GM12892 (cell line): ENCODE measurements at regions not wholly inside any gene's neighbourhood (a gene's known extent, or its start where the extent isn't known, plus 50 kb on each side); places are given as distances from the start of the nearest gene placed in this dataset.

Experiments
- DNase-seq: peaks from one replicate; pipeline ENCODE4 v3.0.0; 2011; ENCODE audit not compliant: insufficient read length
- FAIRE-seq: peaks from 2 replicates; lab custom pipeline; 2011; peaks lifted over from hg19 to GRCh38; lab: Jason Lieb, UNC
- POLR2A ChIP-seq: IDR thresholded peaks from 2 replicates; pipeline ENCODE4 v1.6.1; 2011; ENCODE audit warnings: low read depth, low read length, control low read depth
- POLR2AphosphoS5 ChIP-seq: IDR thresholded peaks from 2 replicates; pipeline ENCODE4 v1.6.1; 2011; ENCODE audit warnings: low read depth, low read length, control low read depth
- TAF1 ChIP-seq: IDR thresholded peaks from 2 replicates; pipeline ENCODE4 v1.6.1; 2011; ENCODE audit warnings: low read depth, mild to moderate bottlenecking, control low read depth, low read length, borderline replicate concordance

DNA sequence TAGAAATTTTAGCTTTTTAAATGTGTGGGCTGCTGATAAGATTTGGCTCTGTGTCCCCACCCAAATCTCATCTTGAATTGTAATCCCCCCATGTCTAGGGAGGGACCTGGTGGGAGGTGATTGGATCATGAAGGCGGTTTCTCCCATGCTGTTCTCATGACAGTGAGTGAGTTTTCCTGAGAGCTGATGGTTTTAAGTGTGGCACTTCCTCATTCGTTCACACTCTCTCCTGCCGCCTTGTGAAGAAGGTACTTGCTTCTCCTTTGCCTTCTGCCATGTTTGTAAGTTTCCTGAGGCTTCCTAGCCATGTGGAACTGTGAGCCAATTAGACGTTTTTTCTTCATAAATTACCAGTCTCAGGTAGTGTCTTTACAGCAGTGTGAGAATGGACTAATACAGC is 127.8 kb upstream of the MVB12B start:
- no peak for FAIRE-seq
- TF ChIP-seq POLR2A, result no peak
- no peak for TF ChIP-seq TAF1
- TF ChIP-seq POLR2AphosphoS5, result no peak
- no peak for DNase-seq

DNA sequence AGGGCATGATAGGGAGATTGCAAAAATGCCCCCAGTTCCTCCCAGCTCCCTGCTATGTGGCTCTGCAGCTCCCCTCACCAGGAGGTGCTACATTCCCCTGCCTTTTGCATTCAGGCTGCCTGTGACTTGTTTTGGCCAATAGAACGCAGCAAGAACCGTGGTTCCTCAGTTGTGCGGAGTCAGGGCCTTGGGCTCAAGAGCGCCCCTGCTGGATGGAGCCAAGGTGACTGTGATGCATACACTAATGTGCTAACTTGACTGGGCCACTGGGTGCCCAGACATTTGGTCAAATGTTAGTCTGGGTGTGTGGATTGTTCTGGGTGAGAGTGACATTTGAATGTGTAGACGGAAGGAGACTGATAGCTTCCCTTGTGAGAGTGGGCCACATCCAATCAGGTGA is 123.3 kb upstream of the MVB12B start:
- TF ChIP-seq POLR2A (no peak), POLR2AphosphoS5 (no peak), TAF1 (no peak)
- FAIRE-seq (no peak), DNase-seq (no peak)

DNA sequence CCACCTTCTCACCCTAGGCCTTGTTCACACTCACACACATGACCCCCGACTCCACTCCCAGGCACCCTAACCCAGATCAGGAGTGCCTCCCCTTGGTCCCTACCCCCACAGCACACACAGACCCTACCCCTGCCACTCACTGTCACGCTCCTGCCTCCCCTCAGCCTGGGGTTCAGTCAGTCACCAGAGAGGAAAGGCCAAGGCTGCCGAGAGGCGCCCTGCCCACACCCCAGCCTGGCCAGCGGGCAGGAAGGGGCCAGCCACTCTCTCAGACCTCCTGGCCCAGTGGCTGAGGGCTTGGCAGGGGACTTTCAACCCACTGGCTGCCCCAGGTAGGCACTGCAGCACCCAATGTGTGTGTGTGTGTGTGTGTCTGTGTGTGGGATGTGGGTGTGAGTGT is 122.4 kb upstream of the MVB12B start:
- TF ChIP-seq POLR2A, result no peak
- TF ChIP-seq POLR2AphosphoS5, result no peak
- TF ChIP-seq TAF1, result no peak
- no peak for FAIRE-seq

DNA sequence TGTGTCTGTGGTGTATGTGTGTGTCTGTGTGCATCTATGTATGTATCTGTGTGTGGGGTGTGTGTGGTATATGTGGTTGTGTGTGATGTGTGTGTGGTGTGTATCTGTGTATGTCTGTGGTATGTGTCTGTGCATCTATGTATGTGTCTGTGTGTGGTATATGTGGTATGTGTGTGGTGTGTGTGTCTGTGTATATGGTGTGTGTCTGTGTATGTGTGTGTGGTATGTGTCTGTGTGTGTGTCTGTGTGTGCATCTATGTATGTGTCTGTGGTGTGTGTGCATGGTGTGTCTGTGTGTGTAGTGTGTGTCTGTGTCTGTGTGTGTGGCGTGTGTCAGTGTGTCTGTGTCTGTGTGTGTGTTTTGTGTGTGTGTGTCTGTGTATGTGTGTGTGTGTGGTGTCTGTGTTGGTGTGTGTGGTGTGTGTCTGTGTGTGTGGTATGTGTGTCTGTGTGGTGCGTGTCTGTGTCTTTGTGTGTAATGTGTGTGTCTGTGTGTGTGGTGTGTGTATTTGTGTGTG is 121.9 kb upstream of the MVB12B start:
- peak; percentile 87 for FAIRE-seq
- no peak for DNase-seq

More for the DNA sequence above, 122.4 kb upstream of the MVB12B start:
- DNase-seq, result no peak

DNA sequence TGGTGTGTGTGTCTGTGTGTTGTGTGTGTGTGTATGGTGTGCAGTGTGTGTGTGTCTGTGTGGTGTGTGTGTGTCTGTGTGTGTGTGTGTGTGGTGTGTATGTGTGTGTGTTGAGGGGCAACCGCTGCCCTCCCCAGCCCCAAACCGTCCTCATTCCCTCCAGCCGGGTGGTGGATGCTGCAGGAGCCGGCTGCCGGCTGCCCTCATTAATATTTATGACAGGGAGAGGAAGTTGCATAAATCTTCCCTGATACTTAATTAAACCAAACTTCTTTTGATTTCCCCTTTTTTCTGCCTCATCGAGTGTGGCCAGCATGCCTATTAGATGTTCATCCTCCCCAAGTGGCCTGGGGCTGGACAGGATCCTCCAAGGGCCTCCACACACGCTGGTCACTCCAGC is 121.4 kb upstream of the MVB12B start:
- no peak for TF ChIP-seq POLR2A
- TF ChIP-seq TAF1, result no peak
- no peak for TF ChIP-seq POLR2AphosphoS5
- DNase-seq, result no peak
- peak; percentile 56 for FAIRE-seq

More for the DNA sequence above, 121.9 kb upstream of the MVB12B start:
- TF ChIP-seq TAF1 (no peak), POLR2AphosphoS5 (no peak), POLR2A (no peak)

DNA sequence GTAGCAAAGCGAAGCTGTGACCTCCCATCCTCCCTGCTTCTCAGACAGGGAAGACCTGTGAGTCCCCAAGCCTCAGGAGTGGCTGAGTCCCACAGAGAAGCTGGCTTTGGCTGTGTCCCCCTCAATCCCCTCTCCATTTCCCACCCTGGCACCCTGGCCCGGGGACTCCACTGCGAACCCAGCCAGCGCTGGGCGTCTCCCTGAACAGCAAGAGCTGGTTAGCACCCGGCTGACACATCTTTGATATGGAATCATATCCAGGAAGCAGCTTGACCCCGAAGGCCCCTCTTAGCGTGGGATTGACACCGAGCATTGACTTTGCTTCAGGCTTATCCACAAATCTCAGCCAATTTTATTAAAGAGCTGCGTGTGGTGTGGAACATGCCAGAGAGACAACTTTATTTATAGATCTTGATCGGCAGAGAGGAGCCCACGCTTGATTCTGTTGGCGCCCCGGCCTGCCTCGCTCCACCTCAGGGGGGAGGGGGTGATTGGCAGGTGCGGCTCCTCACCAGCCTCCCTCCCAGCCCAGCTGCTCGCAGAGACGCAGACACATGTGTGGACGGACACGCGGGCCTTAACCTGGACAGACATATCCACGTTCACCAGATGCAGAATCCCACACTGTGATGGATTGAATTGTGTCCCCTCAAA is 120.7 kb upstream of the MVB12B start:
- DNase-seq (no peak), FAIRE-seq (no peak)
- TF ChIP-seq POLR2AphosphoS5, result no peak

DNA sequence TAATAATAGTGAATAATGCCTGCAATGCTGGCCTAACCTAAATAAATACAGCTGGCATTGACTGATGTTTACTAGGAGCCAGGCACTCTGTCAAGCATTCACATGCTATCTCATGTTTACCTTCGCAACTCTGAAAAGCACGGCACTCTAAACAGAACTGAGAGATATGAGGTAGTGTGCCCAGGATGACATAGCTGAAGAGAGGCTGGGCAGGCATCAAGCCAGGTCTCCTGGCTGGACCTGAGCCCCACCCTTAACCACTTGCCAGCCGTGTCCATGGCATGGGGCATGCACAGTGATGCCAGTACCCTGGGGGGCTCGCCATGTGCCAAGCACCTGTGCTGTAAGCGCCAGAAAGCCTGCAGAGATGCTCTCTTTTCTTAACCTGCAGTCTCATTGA is 119.4 kb upstream of the MVB12B start:
- FAIRE-seq (no peak), DNase-seq (no peak)
- TF ChIP-seq TAF1, result no peak
- no peak for TF ChIP-seq POLR2AphosphoS5
- no peak for TF ChIP-seq POLR2A

DNA sequence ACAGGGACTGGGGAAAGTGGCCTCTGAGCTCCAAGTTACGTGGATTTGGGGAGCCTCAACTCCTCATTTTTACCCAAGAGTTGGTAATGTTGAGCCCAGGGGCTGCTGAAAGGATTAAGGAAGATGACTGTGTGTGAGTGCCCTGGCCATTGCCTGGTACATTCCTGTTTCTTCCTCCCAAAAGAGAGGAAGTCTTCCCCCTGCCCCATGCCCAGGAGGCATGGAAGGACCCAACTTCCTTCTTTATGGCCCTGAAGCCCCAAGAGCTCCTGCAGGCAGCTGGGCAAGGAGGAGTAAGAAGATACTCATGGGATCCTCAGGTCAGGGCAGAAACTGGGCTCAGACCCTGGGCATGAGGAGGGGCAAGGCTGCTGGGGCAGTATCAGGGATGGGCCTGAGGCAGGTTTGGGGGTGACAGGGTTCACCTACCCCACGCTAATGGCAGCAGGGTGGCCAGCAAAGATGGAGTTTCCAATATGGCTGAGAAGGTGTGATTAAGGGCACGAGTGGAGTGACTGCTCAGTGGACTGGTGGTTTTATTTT is 118.3 kb upstream of the MVB12B start:
- FAIRE-seq (no peak), DNase-seq (no peak)
- TF ChIP-seq TAF1 (no peak), POLR2A (no peak), POLR2AphosphoS5 (no peak)

DNA sequence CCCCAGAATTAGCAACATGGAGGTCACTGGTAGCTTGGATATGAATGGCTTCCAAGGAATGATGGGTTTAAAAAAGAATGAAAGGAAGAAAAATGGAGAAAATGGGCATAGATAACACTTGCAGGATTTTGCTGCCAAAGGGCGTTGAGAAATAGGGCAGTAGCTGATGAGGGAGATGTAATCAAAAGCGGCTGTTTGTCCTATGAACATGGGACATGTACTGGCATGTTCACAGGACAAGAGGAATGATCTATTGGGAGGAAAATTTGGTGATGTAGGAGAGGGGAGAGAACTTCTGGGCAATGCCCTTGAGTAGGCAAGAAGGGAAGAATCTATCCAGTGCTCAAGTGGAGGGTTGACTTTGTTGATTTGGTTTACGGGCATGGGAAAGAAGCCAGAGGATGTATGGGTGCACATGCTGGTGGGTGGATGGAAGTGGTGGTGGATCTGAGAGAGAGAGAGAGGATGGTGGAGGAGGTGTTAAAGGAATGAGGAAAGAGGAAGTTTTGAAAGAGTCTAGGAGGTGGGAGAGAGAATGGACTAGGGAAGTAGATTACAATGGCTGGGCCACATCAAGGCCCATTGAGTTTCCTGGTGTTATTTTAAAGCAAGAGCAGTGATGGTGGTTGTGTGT is 115.1 kb upstream of the MVB12B start:
- FAIRE-seq (no peak), DNase-seq (no peak)
- TF ChIP-seq POLR2A, result no peak
- no peak for TF ChIP-seq TAF1
- TF ChIP-seq POLR2AphosphoS5, result no peak

DNA sequence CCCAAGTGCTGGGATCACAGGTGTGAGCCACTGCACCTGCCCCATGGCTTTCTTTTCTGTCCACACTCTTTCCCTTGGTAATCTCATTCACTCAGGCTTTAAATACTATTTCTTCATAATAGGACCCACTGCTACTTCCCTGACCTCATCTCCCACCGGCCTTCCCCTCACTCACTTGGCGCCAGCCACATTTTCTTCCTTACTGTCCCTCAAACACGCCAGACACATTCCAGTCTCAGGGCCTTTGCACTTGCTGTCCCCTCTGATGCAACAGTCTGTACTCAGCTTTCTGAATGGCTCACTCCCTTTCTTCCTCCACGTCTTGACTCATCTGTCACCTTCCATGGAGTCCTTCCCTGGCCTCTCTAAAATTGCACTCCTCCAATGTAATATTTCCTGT is 111.1 kb upstream of the MVB12B start:
- TF ChIP-seq POLR2AphosphoS5, result no peak
- TF ChIP-seq TAF1, result no peak
- TF ChIP-seq POLR2A, result no peak
- DNase-seq (no peak), FAIRE-seq (no peak)

DNA sequence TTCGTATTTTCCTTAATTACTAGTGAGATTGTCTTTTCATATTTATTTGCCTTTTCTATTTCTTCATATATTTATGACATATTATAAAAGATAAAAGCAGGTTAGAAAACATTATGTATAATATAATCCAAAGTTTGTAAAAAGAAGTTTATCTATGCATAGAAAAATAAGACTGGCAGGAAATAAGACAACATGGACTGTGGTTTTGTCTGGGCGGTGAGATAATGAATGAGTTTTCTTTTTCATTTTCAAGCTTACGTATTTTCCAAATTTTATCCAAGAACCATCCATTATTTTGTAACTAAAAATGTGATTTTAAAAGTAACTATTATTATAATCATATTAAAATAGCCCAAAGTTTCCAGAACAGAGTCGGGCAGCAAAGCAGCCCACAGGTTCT is 109.8 kb upstream of the MVB12B start:
- no peak for TF ChIP-seq TAF1
- FAIRE-seq (no peak), DNase-seq (no peak)

DNA sequence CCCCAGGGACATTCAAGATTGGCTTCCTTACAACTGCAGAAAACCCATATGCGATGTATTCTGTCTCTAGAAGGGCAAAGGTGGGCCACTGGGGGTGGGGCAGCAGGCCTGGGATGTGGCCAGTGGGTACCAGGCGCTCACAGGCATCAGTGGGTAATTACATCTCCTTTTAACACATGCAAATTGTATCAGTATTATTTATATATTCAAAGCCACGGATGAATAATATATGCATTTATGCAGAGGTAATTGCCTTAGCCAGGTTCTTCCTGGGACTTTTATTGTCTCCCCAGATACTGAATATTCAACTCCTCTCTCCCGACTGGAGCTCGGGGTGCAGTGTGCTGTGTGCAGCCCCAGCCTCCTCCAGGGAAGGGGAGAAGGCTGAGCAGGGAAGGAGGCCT is 109.4 kb upstream of the MVB12B start:
- no peak for TF ChIP-seq POLR2AphosphoS5
- TF ChIP-seq POLR2A, result no peak
- no peak for TF ChIP-seq TAF1
- FAIRE-seq, result no peak
- no peak for DNase-seq
